H1 (cell line): ENCODE measurements at regions not wholly inside any gene's neighbourhood (a gene's known extent, or its start where the extent isn't known, plus 50 kb on each side); places are given as distances from the start of the nearest gene placed in this dataset.
A peak's percentile ranks its signal among the peaks of the same experiment; 100 is the strongest.

Source experiments
- CTCF ChIA-PET: fragments of 300-600 bp; sonication (Branson Sonifier 250); formaldehyde crosslinking; loops from one replicate; lab custom pipeline; 2021; ENCODE audit not compliant: partially characterized antibody; lab: Charles Lee
- POLR2A ChIA-PET: fragments of 300-600 bp; sonication (Branson Sonifier 250); formaldehyde crosslinking; loops from one replicate; lab custom pipeline; 2021; ENCODE audit warnings: inconsistent platforms; ENCODE audit not compliant: partially characterized antibody; lab: Charles Lee
- DNase-seq, 2 experiments: peaks; one replicate each; pipeline versions ENCODE4 v3.0.0 to v3.0.0-alpha.2; 2010 to 2022; ENCODE audit warnings: low spot score in 2 of 2, low read depth in 1 of 2, mixed read lengths in 1 of 2
- FAIRE-seq: peaks from 2 replicates; lab custom pipeline; 2011; peaks lifted over from hg19 to GRCh38; lab: Jason Lieb, UNC
- H2AFZ ChIP-seq: 2 replicates; pipeline ENCODE4 v1.8.1; 2012; ENCODE audit warnings: low read length, inconsistent platforms
- H2AK5ac ChIP-seq: 2 replicates; pipeline ENCODE4 v1.6.1; 2013; ENCODE audit warnings: low read depth, low read length
- H2BK120ac ChIP-seq: replicated peaks from 2 replicates; pipeline ENCODE3; 2013; ENCODE audit warnings: low read depth, low read length, inconsistent platforms
- H2BK12ac ChIP-seq: 2 replicates; pipeline ENCODE4 v1.6.1; 2013; ENCODE audit warnings: low read depth, low read length
- H2BK15ac ChIP-seq: 2 replicates; pipeline ENCODE4 v1.6.1; 2013; ENCODE audit warnings: low read length
- H2BK20ac ChIP-seq: 2 replicates; pipeline ENCODE4 v1.6.1; 2013; ENCODE audit warnings: low read length
- H2BK5ac ChIP-seq: 2 replicates; pipeline ENCODE4 v1.6.1; 2013; ENCODE audit warnings: low read depth, low read length
- H3K14ac ChIP-seq: 2 replicates; pipeline ENCODE4 v1.6.1; 2013; ENCODE audit warnings: inconsistent platforms; ENCODE audit not compliant: insufficient read length
- H3K18ac ChIP-seq: 2 replicates; pipeline ENCODE4 v1.6.1; 2013; ENCODE audit warnings: low read length; ENCODE audit errors: extremely low read depth
- H3K23ac ChIP-seq: 2 replicates; pipeline ENCODE4 v1.6.1; 2013; ENCODE audit warnings: inconsistent platforms; ENCODE audit not compliant: insufficient read length
- H3K23me2 ChIP-seq: 2 replicates; pipeline ENCODE4 v1.6.1; 2013; ENCODE audit warnings: low read depth, low read length
- H3K27ac ChIP-seq: 2 replicates; pipeline ENCODE4 v1.6.1; 2011; ENCODE audit warnings: low read depth, low read length, inconsistent platforms
- H3K27me3 ChIP-seq, 4 experiments: replicated peaks in 1 of 4; 1 replicate in 1 of 4; 2 replicates in 3 of 4; pipeline versions ENCODE4 v1.6.1 to v1.8.1; 2011 to 2013; ENCODE audit warnings: low read length in 3 of 4, mild to moderate bottlenecking in 3 of 4, inconsistent platforms in 2 of 4, mixed read lengths in 2 of 4, moderate library complexity in 1 of 4; ENCODE audit not compliant: control insufficient read depth in 3 of 4, insufficient read depth in 3 of 4; ENCODE audit errors: extremely low read depth in 1 of 4
- H3K36me3 ChIP-seq, 4 experiments: 2 replicates each; pipeline versions ENCODE4 v1.6.1 to v1.8.1; 2011 to 2013; ENCODE audit warnings: mild to moderate bottlenecking in 4 of 4, low read length in 3 of 4, moderate library complexity in 2 of 4, control low read depth in 1 of 4, inconsistent platforms in 1 of 4; ENCODE audit not compliant: insufficient read depth in 4 of 4, control insufficient read depth in 2 of 4
- H3K4ac ChIP-seq: replicated peaks from 2 replicates; pipeline ENCODE3; 2013; ENCODE audit warnings: low read length, low read depth, mixed read lengths, inconsistent platforms; ENCODE audit not compliant: insufficient read length
- H3K4me1 ChIP-seq, 4 experiments: replicated peaks in 1 of 4; 1 replicate in 1 of 4; 2 replicates in 3 of 4; pipeline versions ENCODE4 v1.6.1 to v1.8.1; 2011 to 2013; ENCODE audit warnings: low read length in 3 of 4, inconsistent platforms in 2 of 4, mixed read lengths in 1 of 4; ENCODE audit not compliant: insufficient read depth in 4 of 4, control insufficient read depth in 3 of 4
- H3K4me2 ChIP-seq, 2 experiments: 2 replicates each; pipeline versions ENCODE4 v1.6.1 to v1.8.1; 2011 to 2013; ENCODE audit warnings: low read depth in 2 of 2, low read length in 2 of 2, control low read depth in 1 of 2, inconsistent platforms in 1 of 2, mild to moderate bottlenecking in 1 of 2; ENCODE audit not compliant: insufficient read depth in 1 of 2
- H3K4me3 ChIP-seq, 4 experiments: fragments of 200-600, 300-600 bp in 1 of 4; sonication (generic), shearing (Covaris generic), sonication (Bioruptor Twin) in 1 of 4; 2 replicates each; pipeline versions ENCODE4 v1.5.1 to v1.8.1; 2011 to 2016; ENCODE audit warnings: low read length in 4 of 4, low read depth in 3 of 4, control low read depth in 2 of 4, inconsistent platforms in 2 of 4, mild to moderate bottlenecking in 2 of 4, mixed read lengths in 1 of 4, moderate library complexity in 1 of 4; ENCODE audit not compliant: insufficient read depth in 2 of 4; ENCODE audit errors: extremely low read depth in 1 of 4
- H3K56ac ChIP-seq: replicated peaks from 2 replicates; pipeline ENCODE3; 2013; ENCODE audit warnings: low read depth, mild to moderate bottlenecking, mixed read lengths, low read length, inconsistent platforms; ENCODE audit not compliant: insufficient read length
- H3K79me1 ChIP-seq: 2 replicates; pipeline ENCODE4 v1.6.1; 2013; ENCODE audit warnings: low read depth, low read length, control low read depth
- H3K79me2 ChIP-seq, 2 experiments: 2 replicates each; pipeline versions ENCODE4 v1.6.1 to v1.8.1; 2012 to 2013; ENCODE audit warnings: low read length in 2 of 2, mild to moderate bottlenecking in 2 of 2, inconsistent platforms in 1 of 2; ENCODE audit not compliant: insufficient read depth in 2 of 2, control insufficient read depth in 1 of 2
- H3K9ac ChIP-seq, 4 experiments: replicated peaks in 1 of 4; 1 replicate in 1 of 4; 2 replicates in 3 of 4; pipeline versions ENCODE4 v1.6.1 to v1.8.1; 2011 to 2013; ENCODE audit warnings: low read depth in 3 of 4, low read length in 3 of 4, control low read depth in 2 of 4, mild to moderate bottlenecking in 2 of 4, moderate library complexity in 2 of 4, inconsistent platforms in 1 of 4; ENCODE audit errors: extremely low read depth in 1 of 4
- H3K9me3 ChIP-seq, 2 experiments: 2 replicates each; pipeline versions ENCODE4 v1.6.1 to v1.8.1; 2012 to 2013; ENCODE audit warnings: mild to moderate bottlenecking in 2 of 2, moderate library complexity in 2 of 2, control low read depth in 1 of 2, inconsistent platforms in 1 of 2, low read depth in 1 of 2, low read length in 1 of 2, mixed read lengths in 1 of 2; ENCODE audit not compliant: insufficient read depth in 2 of 2
- H4K20me1 ChIP-seq, 2 experiments: replicated peaks in 1 of 2; 2 replicates each; pipeline versions ENCODE3 to v1.8.1; 2011 to 2013; ENCODE audit warnings: inconsistent platforms in 2 of 2, low read length in 2 of 2, mild to moderate bottlenecking in 1 of 2; ENCODE audit not compliant: insufficient read depth in 2 of 2, control insufficient read depth in 1 of 2
- H4K5ac ChIP-seq: 2 replicates; pipeline ENCODE4 v1.6.1; 2013; ENCODE audit warnings: low read length, low read depth, mixed read lengths, inconsistent platforms; ENCODE audit not compliant: insufficient read length
- H4K8ac ChIP-seq: 2 replicates; pipeline ENCODE4 v1.8.0; 2013; ENCODE audit warnings: mild to moderate bottlenecking, moderate library complexity, low read length, inconsistent platforms; ENCODE audit not compliant: insufficient read depth; ENCODE audit errors: extremely low read depth
- H4K91ac ChIP-seq: replicated peaks from 2 replicates; pipeline ENCODE3; 2013; ENCODE audit warnings: low read length, mixed read lengths, inconsistent platforms; ENCODE audit not compliant: insufficient read length
- BCL11A ChIP-seq, 2 experiments: IDR thresholded peaks; one replicate each; pipeline ENCODE4 v1.6.1; 2011; ENCODE audit warnings: low read depth in 2 of 2, low read length in 2 of 2, mild to moderate bottlenecking in 2 of 2
- CHD2 ChIP-seq: IDR thresholded peaks from 2 replicates; pipeline ENCODE4 v1.6.1; 2012; ENCODE audit warnings: low read length, improper control_type of control experiment
- GTF2F1 ChIP-seq: IDR thresholded peaks from 2 replicates; pipeline ENCODE4 v1.6.1; 2012; ENCODE audit warnings: low read depth, low read length, improper control_type of control experiment, borderline replicate concordance
- HDAC6 ChIP-seq: IDR thresholded peaks from one replicate; pipeline ENCODE4 v1.7.1; 2012; ENCODE audit warnings: low read depth, mild to moderate bottlenecking, inconsistent platforms, low read length, moderate library complexity
- JUND ChIP-seq: IDR thresholded peaks from 2 replicates; pipeline ENCODE4 v1.6.1; 2011; ENCODE audit warnings: mild to moderate bottlenecking, improper control_type of control experiment, low read length
- KDM1A ChIP-seq: fragments of 200-600, 300-600 bp; sonication (generic); IDR thresholded peaks from 2 replicates; pipeline ENCODE4 v1.7.1; 2016; ENCODE audit warnings: mild to moderate bottlenecking, low read length, borderline replicate concordance
- NRF1 ChIP-seq: IDR thresholded peaks from 2 replicates; pipeline ENCODE4 v1.6.1; 2011; ENCODE audit warnings: mild to moderate bottlenecking, low read depth, low read length, improper control_type of control experiment
- PHF8 ChIP-seq: fragments of 200-600 bp; sonication (generic); conservative IDR thresholded peaks from 2 replicates; pipeline ENCODE4 v1.7.1; 2012; ENCODE audit warnings: low read depth, mild to moderate bottlenecking, inconsistent platforms, low read length, moderate library complexity
- POLR2A ChIP-seq, 2 experiments: IDR thresholded peaks; 1 replicate in 1 of 2; 2 replicates in 1 of 2; pipeline ENCODE4 v1.6.1; 2011; ENCODE audit warnings: low read depth in 2 of 2, low read length in 2 of 2, mild to moderate bottlenecking in 2 of 2; ENCODE audit errors: control extremely low read depth in 1 of 2
- RFX5 ChIP-seq: IDR thresholded peaks from 2 replicates; pipeline ENCODE4 v1.6.1; 2011; ENCODE audit warnings: low read depth, low read length, improper control_type of control experiment, borderline replicate concordance
- SIRT6 ChIP-seq: IDR thresholded peaks from one replicate; pipeline ENCODE4 v1.7.1; 2012; ENCODE audit warnings: low read length, inconsistent platforms
- SP4 ChIP-seq: IDR thresholded peaks from 2 replicates; pipeline ENCODE4 v1.6.1; 2012; ENCODE audit warnings: low read length, inconsistent platforms
- TBP ChIP-seq: IDR thresholded peaks from 2 replicates; pipeline ENCODE4 v1.6.1; 2011; ENCODE audit warnings: low read depth, low read length, improper control_type of control experiment
- TEAD4 ChIP-seq: IDR thresholded peaks from 2 replicates; pipeline ENCODE4 v1.6.1; 2012; ENCODE audit warnings: low read depth, low read length, inconsistent platforms, mixed read lengths
- WGBS, 2 experiments: shearing (Covaris generic) in 1 of 2; methylation state at CpG; one replicate each; pipeline versions ENCODE4 v1.1.6 to v1.1.7; 2013 to 2015; ENCODE audit warnings: low lambda C conversion rate in 2 of 2, mixed read lengths in 2 of 2, inconsistent platforms in 1 of 2, low coverage in 1 of 2, missing lambda C conversion rate in 1 of 2; ENCODE audit not compliant: insufficient replicate concordance in 2 of 2, insufficient coverage in 1 of 2, insufficient read length in 1 of 2; ENCODE audit errors: extremely low coverage in 1 of 2, missing lambda C conversion rate in 1 of 2; 5-methylcytosine and 5-hydroxymethylcytosine counted together
- TF ChIP-seq, protein P1 (sequence below): IDR thresholded peaks from 2 replicates; pipeline ENCODE4 v1.6.1; 2012; ENCODE audit warnings: low read length, inconsistent platforms

DNA sequence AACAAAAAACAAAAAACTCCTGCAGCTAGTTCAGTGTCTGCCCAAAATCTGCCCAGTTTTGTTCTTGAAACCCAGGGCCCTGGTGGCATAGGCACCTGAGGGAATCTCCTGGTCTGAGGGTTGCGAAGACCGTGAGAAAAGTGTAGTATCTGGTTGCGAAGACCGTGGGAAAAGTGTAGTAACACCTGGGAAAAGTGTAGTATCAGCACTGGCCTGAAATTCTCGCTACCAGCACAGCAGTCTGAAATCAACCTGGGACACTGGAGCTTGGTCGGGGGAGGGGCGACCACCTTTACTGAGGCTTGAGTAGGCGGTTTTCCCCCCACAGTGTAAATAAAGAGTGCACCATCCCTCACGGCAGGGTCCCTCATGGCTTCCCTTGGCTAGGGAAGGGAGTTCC, 82.5 kb upstream of the SP4 start:
- Histone ChIP-seq H3K79me1 (no peaks in the 10 kb centered on the region), H3K4me1 (peaks cover 0 to 5% (median 2%) of the 10 kb centered on the region in 4 experiments; a peak in 4 of 7 replicates), H3K18ac (0 out of 2 replicates have a peak overlapping the region, but pooled peaks have one; percentile 63), H3K14ac (no peak overlapping the region), H3K36me3 (no peaks in the 10 kb centered on the region), H3K4me3 (no peak overlapping the region), H3K9me3 (no peaks in the 10 kb centered on the region), H4K5ac (no peak overlapping the region), H2BK5ac (no peak overlapping the region), H3K4ac (no peak overlapping the region), H3K27me3 (no peaks in the 10 kb centered on the region), H2BK20ac (no peak overlapping the region), H2AK5ac (no peak overlapping the region), H2BK15ac (no peak overlapping the region), H3K9ac (no peak overlapping the region), H3K23me2 (no peaks in the 10 kb centered on the region), H2AFZ (peak overlapping the region; percentile 74), H2BK12ac (no peak overlapping the region), H3K23ac (no peak overlapping the region), H4K8ac (peak overlapping the region; percentile 72; the same call in 1 of the 2 replicates), H2BK120ac (no peak overlapping the region), H3K27ac (no peak overlapping the region), H4K20me1 (no peaks in the 10 kb centered on the region), H3K79me2 (no peaks in the 10 kb centered on the region), H3K4me2 (no peak overlapping the region), H3K56ac (no peak overlapping the region), H4K91ac (no peak overlapping the region)
- CTCF ChIA-PET, result interaction anchor here (1.2 kb wide), 1 partner anchor 15 kb away, joined by 3 read pairs; no protein-coding TSS in a partner anchor
- DNase-seq (no peak), FAIRE-seq (no peak)
- POLR2A ChIA-PET, result interaction anchor here (1.6 kb wide), 1 partner anchor 15 kb away, joined by 4 read pairs; no protein-coding TSS in a partner anchor
- WGBS, 2 experiments, result 90% methylated on average over 9 of the region's 9 CpGs; no CpG with 5 or more reads in 1 of the 2 experiments
- no peak for TF ChIP-seq SIRT6
- no peak for TF ChIP-seq SP4
- no peak for TF ChIP-seq TEAD4
- no peak for TF ChIP-seq CHD2
- no peak for TF ChIP-seq BCL11A (IDR thresholded peaks at IDR 0.05; ENCODE audit: low read depth in 2 of 2, low read length in 2 of 2)
- no peak for TF ChIP-seq POLR2A (IDR thresholded peaks at IDR 0.05; ENCODE audit: control extremely low read depth in 1 of 2, low read depth in 2 of 2, low read length in 2 of 2)
- TF ChIP-seq JUND, result no peak
- TF ChIP-seq KDM1A, result no peak
- TF ChIP-seq PHF8, result no peak
- TF ChIP-seq RFX5, result no peak
- TF ChIP-seq GTF2F1, result no peak
- no peak for TF ChIP-seq NRF1
- TF ChIP-seq TBP, result no peak
- TF ChIP-seq HDAC6, result no peak
- TF ChIP-seq, protein P1, sequence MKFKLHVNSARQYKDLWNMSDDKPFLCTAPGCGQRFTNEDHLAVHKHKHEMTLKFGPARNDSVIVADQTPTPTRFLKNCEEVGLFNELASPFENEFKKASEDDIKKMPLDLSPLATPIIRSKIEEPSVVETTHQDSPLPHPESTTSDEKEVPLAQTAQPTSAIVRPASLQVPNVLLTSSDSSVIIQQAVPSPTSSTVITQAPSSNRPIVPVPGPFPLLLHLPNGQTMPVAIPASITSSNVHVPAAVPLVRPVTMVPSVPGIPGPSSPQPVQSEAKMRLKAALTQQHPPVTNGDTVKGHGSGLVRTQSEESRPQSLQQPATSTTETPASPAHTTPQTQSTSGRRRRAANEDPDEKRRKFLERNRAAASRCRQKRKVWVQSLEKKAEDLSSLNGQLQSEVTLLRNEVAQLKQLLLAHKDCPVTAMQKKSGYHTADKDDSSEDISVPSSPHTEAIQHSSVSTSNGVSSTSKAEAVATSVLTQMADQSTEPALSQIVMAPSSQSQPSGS, result no peak
